Activated CD8-positive, alpha-beta T cell treated with anti-CD3 and anti-CD28 coated beads, Interleukin-2, amount 10 ng/mL, durations not matched to agents 7 days and 5 days (primary cell): ENCODE measurements at regions not wholly inside any gene's neighbourhood (a gene's known extent, or its start where the extent isn't known, plus 50 kb on each side); places are given as distances from the start of the nearest gene placed in this dataset.

ENCODE experiments used
- ATAC-seq: fragments of 150-1000 bp; cut with Tn5 transposase; one replicate; pipeline ENCODE4 v1.10.0; 2021; ENCODE audit warnings: moderate library complexity
- CTCF ChIA-PET: fragments of 350-600 bp; sonication (Branson Sonifier 250); formaldehyde crosslinking; loops from one replicate; lab custom pipeline; 2021; ENCODE audit warnings: antibody characterized with exemption; lab: Charles Lee
- POLR2A ChIA-PET: fragments of 350-600 bp; sonication (Branson Sonifier 250); formaldehyde crosslinking; loops from one replicate; lab custom pipeline; 2021; ENCODE audit warnings: antibody characterized with exemption; lab: Charles Lee
- DNase-seq: peaks from one replicate; pipeline ENCODE4 v3.0.0-alpha.2; 2020
- H3K27ac Mint-ChIP-seq: one replicate; pipeline ENCODE4 v1.8.0; 2021; ENCODE audit warnings: mild to moderate bottlenecking, mixed read lengths
- H3K27me3 Mint-ChIP-seq: one replicate; pipeline ENCODE4 v1.8.0; 2021; ENCODE audit warnings: low read depth, mixed read lengths
- H3K36me3 Mint-ChIP-seq: one replicate; pipeline ENCODE4 v1.8.0; 2021; ENCODE audit warnings: low read depth, mixed read lengths
- H3K4me1 Mint-ChIP-seq: one replicate; pipeline ENCODE4 v1.8.0; 2021; ENCODE audit warnings: low read depth, mixed read lengths
- H3K4me3 Mint-ChIP-seq: one replicate; pipeline ENCODE4 v1.8.0; 2021; ENCODE audit warnings: mild to moderate bottlenecking, mixed read lengths
- H3K9me3 Mint-ChIP-seq: one replicate; pipeline ENCODE4 v1.8.0; 2022; ENCODE audit warnings: mixed read lengths; ENCODE audit not compliant: insufficient read depth

DNA sequence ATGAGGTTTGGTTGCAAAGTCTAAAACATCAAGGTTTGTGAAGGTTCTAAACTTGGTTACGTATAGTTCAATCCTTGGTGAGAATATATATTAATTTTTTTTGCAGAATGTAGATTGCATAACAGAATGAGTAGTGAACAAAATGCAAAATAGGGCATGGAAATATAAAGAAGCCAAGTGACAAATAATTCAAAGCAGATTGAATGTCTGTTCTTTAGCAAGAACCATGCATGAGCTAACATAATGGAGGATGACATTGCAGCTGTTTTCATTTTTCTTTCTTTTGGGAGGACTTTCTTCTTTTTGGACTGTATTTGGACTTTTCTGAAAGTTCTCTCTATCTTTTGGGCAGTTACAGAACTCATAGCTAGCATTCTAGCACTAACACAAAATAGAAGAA lies 194.8 kb upstream of the MRPS30 start:
- no peak overlapping the region for H3K27ac Mint-ChIP-seq
- ATAC-seq, result no peak
- no peaks in the 10 kb centered on the region for H3K9me3 Mint-ChIP-seq
- no peaks in the 10 kb centered on the region for H3K4me1 Mint-ChIP-seq
- no peak for DNase-seq
- H3K4me3 Mint-ChIP-seq, result no peak overlapping the region
- no peaks in the 10 kb centered on the region for H3K36me3 Mint-ChIP-seq
- ChIA-PET CTCF (no interaction called here), POLR2A (no interaction called here)
- no peaks in the 10 kb centered on the region for H3K27me3 Mint-ChIP-seq

DNA sequence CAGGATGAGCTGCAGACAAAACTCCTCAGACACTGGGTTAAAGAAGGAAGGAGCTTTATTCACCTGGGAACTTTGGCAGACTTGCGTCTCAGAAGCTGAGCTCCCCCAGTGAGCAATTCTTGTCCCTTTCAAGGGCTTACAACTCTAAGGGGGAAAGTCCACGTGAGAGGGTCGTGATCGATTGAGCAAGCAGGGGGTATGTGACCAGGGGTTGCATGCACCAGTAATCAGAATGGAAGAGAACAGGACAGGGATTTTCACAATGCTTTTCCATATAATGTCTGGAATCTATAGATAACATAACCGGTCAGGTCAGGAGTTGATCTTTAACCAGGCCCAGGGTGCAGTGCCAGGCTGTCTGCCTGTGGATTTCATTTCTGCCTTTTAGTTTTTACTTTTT lies 202.8 kb upstream of the MRPS30 start:
- ATAC-seq (no peak), DNase-seq (no peak)
- ChIA-PET CTCF (no interaction called here), POLR2A (no interaction called here)
- no peak overlapping the region for H3K27ac Mint-ChIP-seq
- no peaks in the 10 kb centered on the region for H3K4me1 Mint-ChIP-seq
- no peaks in the 10 kb centered on the region for H3K27me3 Mint-ChIP-seq
- no peak overlapping the region for H3K4me3 Mint-ChIP-seq
- no peaks in the 10 kb centered on the region for H3K9me3 Mint-ChIP-seq
- no peaks in the 10 kb centered on the region for H3K36me3 Mint-ChIP-seq

GRCh38 chr5:44603496-44604272 lies 205.1 kb upstream of the MRPS30 start:
- DNase-seq (no peak), ATAC-seq (no peak)
- CTCF ChIA-PET, result no interaction called here
- no peak overlapping the region for H3K4me3 Mint-ChIP-seq
- no peaks in the 10 kb centered on the region for H3K4me1 Mint-ChIP-seq
- H3K27ac Mint-ChIP-seq, result no peak overlapping the region
- no peaks in the 10 kb centered on the region for H3K9me3 Mint-ChIP-seq
- POLR2A ChIA-PET, result no interaction called here
- H3K36me3 Mint-ChIP-seq, result no peaks in the 10 kb centered on the region
- no peaks in the 10 kb centered on the region for H3K27me3 Mint-ChIP-seq

DNA sequence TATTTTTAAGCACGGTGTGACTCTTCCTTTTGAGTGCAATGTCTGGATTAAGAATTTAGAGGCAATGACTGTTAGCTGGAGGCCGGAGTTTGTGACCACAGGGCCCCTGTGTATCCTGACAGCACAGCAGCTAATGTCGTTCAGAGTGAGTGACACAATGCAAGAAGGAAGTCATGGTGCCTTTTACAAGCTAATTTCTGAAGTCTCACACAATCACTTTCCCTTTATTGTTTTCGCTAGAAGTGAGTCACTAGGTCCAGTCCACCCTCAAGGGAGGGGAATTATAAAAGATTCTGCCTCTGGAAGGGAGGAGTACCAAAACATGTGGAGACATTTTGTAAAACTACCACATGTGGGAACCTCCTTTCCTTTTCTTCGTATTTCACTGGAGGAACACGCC lies 185.5 kb upstream of the FGF10 start:
- ChIA-PET POLR2A (no interaction called here), CTCF (no interaction called here)
- Mint-ChIP-seq H3K36me3 (no peaks in the 10 kb centered on the region), H3K4me1 (no peaks in the 10 kb centered on the region), H3K27ac (no peak overlapping the region), H3K4me3 (no peak overlapping the region), H3K27me3 (no peaks in the 10 kb centered on the region), H3K9me3 (peaks cover 8% of the 10 kb centered on the region)
- no peak for ATAC-seq
- DNase-seq, result no peak

- no peaks in the 10 kb centered on the region for H3K27me3 Mint-ChIP-seq
- DNase-seq (no peak), ATAC-seq (no peak)
- ChIA-PET POLR2A (no interaction called here), CTCF (no interaction called here)
- peaks cover 3% of the 10 kb centered on the region for H3K9me3 Mint-ChIP-seq
- H3K4me1 Mint-ChIP-seq, result no peaks in the 10 kb centered on the region
- no peak overlapping the region for H3K27ac Mint-ChIP-seq
- H3K36me3 Mint-ChIP-seq, result no peaks in the 10 kb centered on the region
- H3K4me3 Mint-ChIP-seq, result no peak overlapping the region
Measured at GRCh38 chr5:44568519-44568918, 179.3 kb upstream of the FGF10 start.

GRCh38 chr5:44565902-44566301 lies 176.7 kb upstream of the FGF10 start:
- Mint-ChIP-seq H3K4me1 (no peaks in the 10 kb centered on the region), H3K27me3 (no peaks in the 10 kb centered on the region), H3K27ac (no peak overlapping the region), H3K36me3 (no peaks in the 10 kb centered on the region), H3K4me3 (no peak overlapping the region), H3K9me3 (peaks cover 4% of the 10 kb centered on the region)
- ATAC-seq (no peak), DNase-seq (no peak)
- ChIA-PET CTCF (no interaction called here), POLR2A (no interaction called here)

DNA sequence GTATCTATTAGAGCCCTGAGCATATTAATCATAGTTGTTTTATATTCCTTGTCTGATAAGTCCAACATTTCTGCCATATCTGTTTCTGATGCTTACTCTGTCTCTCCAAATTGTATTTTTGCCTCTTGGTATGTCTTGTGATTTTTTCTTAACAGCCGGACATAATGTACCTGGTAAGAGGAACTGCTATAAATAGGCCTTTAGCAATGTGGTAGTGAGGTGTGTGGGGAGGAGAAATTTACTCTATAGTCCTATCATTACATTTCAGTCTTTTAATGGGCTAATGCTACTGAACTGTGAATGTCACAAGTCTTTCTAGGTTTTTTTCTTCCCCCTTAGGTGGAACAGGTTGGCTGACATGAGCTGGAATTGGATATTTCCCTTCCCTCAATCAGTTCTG lies 176.1 kb upstream of the FGF10 start:
- H3K9me3 Mint-ChIP-seq, result peaks cover 4% of the 10 kb centered on the region
- ChIA-PET POLR2A (no interaction called here), CTCF (no interaction called here)
- H3K4me1 Mint-ChIP-seq, result no peaks in the 10 kb centered on the region
- no peak overlapping the region for H3K27ac Mint-ChIP-seq
- no peaks in the 10 kb centered on the region for H3K36me3 Mint-ChIP-seq
- no peak overlapping the region for H3K4me3 Mint-ChIP-seq
- ATAC-seq (no peak), DNase-seq (no peak)
- no peaks in the 10 kb centered on the region for H3K27me3 Mint-ChIP-seq

DNA sequence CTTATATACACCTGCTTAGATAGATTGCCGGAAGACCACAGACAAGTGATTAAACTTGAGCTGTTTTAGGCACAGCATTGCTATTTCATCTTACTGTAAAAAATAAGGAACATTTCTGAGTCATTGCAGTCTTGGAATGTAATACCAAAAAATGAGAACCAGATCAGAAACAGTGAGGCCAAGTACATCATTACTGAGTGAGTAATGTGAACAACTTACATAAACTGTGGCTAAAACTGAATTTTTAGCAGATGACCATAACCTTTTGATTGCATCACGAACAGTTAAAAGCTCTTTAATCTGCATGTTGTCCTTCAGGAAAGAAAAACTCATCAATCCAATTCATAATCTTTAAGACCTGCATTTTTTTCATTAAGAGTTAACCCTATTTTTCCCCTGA lies 157.1 kb upstream of the FGF10 start:
- H3K27ac Mint-ChIP-seq, result no peak overlapping the region
- POLR2A ChIA-PET, result no interaction called here
- ATAC-seq, result no peak
- no peaks in the 10 kb centered on the region for H3K9me3 Mint-ChIP-seq
- no peaks in the 10 kb centered on the region for H3K27me3 Mint-ChIP-seq
- no peak overlapping the region for H3K4me3 Mint-ChIP-seq
- no peaks in the 10 kb centered on the region for H3K36me3 Mint-ChIP-seq
- no peak for DNase-seq
- no peaks in the 10 kb centered on the region for H3K4me1 Mint-ChIP-seq
- CTCF ChIA-PET, result no interaction called here

- H3K4me1 Mint-ChIP-seq, result no peaks in the 10 kb centered on the region
- POLR2A ChIA-PET, result no interaction called here
- CTCF ChIA-PET, result no interaction called here
- no peaks in the 10 kb centered on the region for H3K9me3 Mint-ChIP-seq
- no peaks in the 10 kb centered on the region for H3K36me3 Mint-ChIP-seq
- no peak overlapping the region for H3K4me3 Mint-ChIP-seq
- no peak overlapping the region for H3K27ac Mint-ChIP-seq
- no peaks in the 10 kb centered on the region for H3K27me3 Mint-ChIP-seq
- ATAC-seq (no peak), DNase-seq (no peak)
Measured at GRCh38 chr5:44543511-44543910, 154.3 kb upstream of the FGF10 start.

DNA sequence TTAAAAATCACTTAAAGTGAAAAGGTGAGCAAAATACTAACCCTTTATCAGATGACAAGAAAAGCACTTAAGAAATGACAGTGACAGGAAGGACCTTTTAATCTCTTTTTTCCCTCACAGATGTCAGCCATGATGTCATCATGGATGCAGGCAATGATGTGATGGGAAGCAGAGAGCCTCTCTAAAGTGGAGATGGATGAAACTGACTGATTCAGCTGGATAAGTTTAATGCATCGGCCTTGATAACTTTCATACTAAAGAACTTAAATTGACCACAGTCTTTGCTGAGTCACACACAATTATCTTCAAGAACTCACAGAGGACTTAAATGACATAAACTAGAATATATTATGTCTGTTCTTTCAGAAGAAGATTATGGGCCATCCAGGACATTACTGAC lies 153.2 kb upstream of the FGF10 start:
- ATAC-seq (no peak), DNase-seq (no peak)
- ChIA-PET POLR2A (no interaction called here), CTCF (no interaction called here)
- Mint-ChIP-seq H3K27ac (no peak overlapping the region), H3K36me3 (no peaks in the 10 kb centered on the region), H3K9me3 (no peaks in the 10 kb centered on the region), H3K4me1 (no peaks in the 10 kb centered on the region), H3K27me3 (no peaks in the 10 kb centered on the region), H3K4me3 (no peak overlapping the region)

DNA sequence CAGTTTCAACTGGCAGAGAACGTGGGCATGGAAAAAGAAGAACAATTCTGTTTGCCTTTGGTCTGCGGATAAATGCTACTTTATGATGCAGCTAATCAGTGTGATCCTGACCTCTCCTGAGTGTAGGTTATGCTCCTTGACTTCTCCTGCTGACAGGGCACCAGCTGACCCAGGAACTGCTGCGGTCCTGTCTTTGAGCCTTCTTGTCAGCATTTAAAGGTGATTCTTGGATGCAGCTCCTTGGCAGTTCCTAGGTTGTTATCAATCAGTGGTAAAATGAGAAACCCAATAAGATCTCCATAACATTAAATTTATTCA lies 150.3 kb upstream of the FGF10 start:
- Mint-ChIP-seq H3K9me3 (no peaks in the 10 kb centered on the region), H3K36me3 (no peaks in the 10 kb centered on the region), H3K4me3 (no peak overlapping the region), H3K27me3 (no peaks in the 10 kb centered on the region), H3K27ac (no peak overlapping the region), H3K4me1 (no peaks in the 10 kb centered on the region)
- ChIA-PET POLR2A (no interaction called here), CTCF (no interaction called here)
- DNase-seq, result no peak
- no peak for ATAC-seq

DNA sequence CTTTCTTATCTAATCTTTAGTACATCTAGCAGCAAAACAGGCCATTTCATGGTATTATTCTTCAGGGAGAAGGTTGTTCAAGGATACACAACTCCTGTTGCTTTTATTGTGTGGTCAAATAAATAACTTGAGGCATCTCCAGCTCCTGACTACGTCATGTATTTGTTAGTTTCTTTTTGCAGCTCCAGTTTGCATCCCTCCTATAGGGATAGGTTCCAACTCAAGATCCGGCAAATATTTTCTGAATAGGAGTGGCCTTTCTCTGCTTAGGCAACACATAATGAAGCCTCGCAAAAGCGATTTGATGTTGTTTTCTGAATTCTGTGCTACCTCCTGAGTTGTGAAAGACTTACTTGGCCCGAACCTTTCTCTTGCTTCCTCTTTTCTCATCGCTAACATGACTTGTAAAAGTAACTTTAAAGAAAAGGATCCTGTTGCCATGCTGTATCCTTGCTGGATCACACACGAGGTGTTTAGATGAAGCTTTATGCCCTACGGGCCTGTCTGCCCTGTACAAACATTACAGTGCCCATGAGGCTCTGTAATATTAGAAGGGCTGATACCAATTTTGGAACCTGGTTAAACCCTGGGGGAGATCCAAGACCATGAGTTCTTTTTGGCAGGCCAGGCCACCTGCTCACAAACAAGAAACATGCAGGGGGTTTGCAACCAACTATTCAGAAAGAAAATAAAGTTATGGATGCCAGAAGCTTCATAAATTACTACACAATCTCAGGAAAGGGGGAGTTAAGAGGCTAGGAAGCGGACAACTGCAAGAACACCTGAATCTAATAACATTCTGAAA lies 149.8 kb upstream of the FGF10 start:
- no peaks in the 10 kb centered on the region for H3K27me3 Mint-ChIP-seq
- ChIA-PET CTCF (no interaction called here), POLR2A (no interaction called here)
- no peak for DNase-seq
- no peak for ATAC-seq
- no peaks in the 10 kb centered on the region for H3K36me3 Mint-ChIP-seq
- H3K27ac Mint-ChIP-seq, result no peak overlapping the region
- H3K9me3 Mint-ChIP-seq, result no peaks in the 10 kb centered on the region
- H3K4me1 Mint-ChIP-seq, result no peaks in the 10 kb centered on the region
- H3K4me3 Mint-ChIP-seq, result no peak overlapping the region
